Neural progenitor cell (in vitro differentiated cells): ENCODE measurements at regions not wholly inside any gene's neighbourhood (a gene's known extent, or its start where the extent isn't known, plus 50 kb on each side); places are given as distances from the start of the nearest gene placed in this dataset.
"Not testable (repeated sequence)": the region's sequence is repeated elsewhere in the genome, so short reads cannot be mapped to it uniquely, and the experiment has no call there.

Experiments
- DNase-seq: peaks from one replicate; pipeline ENCODE4 v3.0.0-alpha.2; 2016; ENCODE audit warnings: low spot score
- H2AFZ ChIP-seq: fragments of 200-600 bp; sonication (generic); replicated peaks from 2 replicates; pipeline ENCODE4 v1.6.1; 2016; ENCODE audit warnings: antibody characterized with exemption
- H3F3A ChIP-seq: fragments of 200-600 bp; sonication (generic); 2 replicates; pipeline ENCODE4 v1.6.1; 2016; ENCODE audit warnings: antibody characterized with exemption, low read depth
- H3K27ac ChIP-seq: fragments of 200-600 bp; sonication (generic); 2 replicates; pipeline ENCODE4 v1.5.1; 2016; ENCODE audit warnings: mild to moderate bottlenecking
- H3K27me3 ChIP-seq: fragments of 200-600 bp; sonication (generic); 2 replicates; pipeline ENCODE4 v1.6.1; 2016; ENCODE audit warnings: mild to moderate bottlenecking, moderate library complexity
- H3K36me3 ChIP-seq: fragments of 200-600 bp; sonication (generic); 2 replicates; pipeline ENCODE4 v1.5.1; 2016
- H3K4me1 ChIP-seq: fragments of 200-600 bp; sonication (generic); 2 replicates; pipeline ENCODE4 v1.6.1; 2016; ENCODE audit warnings: mixed run types
- H3K4me2 ChIP-seq: fragments of 200-600 bp; sonication (generic); 2 replicates; pipeline ENCODE4 v1.6.1; 2016
- H3K4me3 ChIP-seq: fragments of 200-600 bp; sonication (generic); 2 replicates; pipeline ENCODE4 v1.5.1; 2016
- H3K79me2 ChIP-seq: fragments of 200-600 bp; sonication (generic); 2 replicates; pipeline ENCODE4 v1.6.1; 2016; ENCODE audit warnings: low read depth
- H3K9ac ChIP-seq: fragments of 200-600 bp; sonication (generic); 2 replicates; pipeline ENCODE4 v1.6.1; 2016
- H3K9me3 ChIP-seq: fragments of 200-600 bp; sonication (generic); 2 replicates; pipeline ENCODE4 v1.5.1; 2016; ENCODE audit warnings: low read depth
- H4K20me1 ChIP-seq: fragments of 200-600 bp; sonication (generic); 2 replicates; pipeline ENCODE4 v1.6.1; 2016; ENCODE audit warnings: low read depth
- H3K27ac Mint-ChIP-seq: 3 replicates; pipeline ENCODE4 v1.8.0; 2021; ENCODE audit warnings: mixed read lengths
- H3K27me3 Mint-ChIP-seq: 2 replicates; pipeline ENCODE4 v1.8.0; 2022; ENCODE audit warnings: low read depth, mild to moderate bottlenecking, inconsistent platforms, moderate library complexity, mixed read lengths; ENCODE audit not compliant: insufficient read depth
- H3K36me3 Mint-ChIP-seq: 3 replicates; pipeline ENCODE4 v1.8.0; 2021; ENCODE audit warnings: mixed read lengths
- H3K4me1 Mint-ChIP-seq: 3 replicates; pipeline ENCODE4 v1.8.0; 2021; ENCODE audit warnings: mixed read lengths
- H3K4me3 Mint-ChIP-seq: 3 replicates; pipeline ENCODE4 v1.8.0; 2021; ENCODE audit warnings: mild to moderate bottlenecking, moderate library complexity, mixed read lengths
- H3K9me3 Mint-ChIP-seq: 3 replicates; pipeline ENCODE4 v1.8.0; 2020; ENCODE audit warnings: mixed read lengths
- EZH2 ChIP-seq: fragments of 200-600 bp; sonication (generic); IDR thresholded peaks from 2 replicates; pipeline ENCODE4 v1.6.1; 2017; ENCODE audit warnings: antibody characterized with exemption, mild to moderate bottlenecking, moderate library complexity
- EZH2phosphoT487 ChIP-seq: fragments of 200-600 bp; sonication (generic); IDR thresholded peaks from 2 replicates; pipeline ENCODE4 v1.6.1; 2017; ENCODE audit warnings: antibody characterized with exemption
- TF ChIP-seq, protein P1 (sequence below): fragments of 200-600 bp; sonication (generic); IDR thresholded peaks from 2 replicates; pipeline ENCODE4 v1.5.1; 2017; ENCODE audit warnings: antibody characterized with exemption, mild to moderate bottlenecking

DNA sequence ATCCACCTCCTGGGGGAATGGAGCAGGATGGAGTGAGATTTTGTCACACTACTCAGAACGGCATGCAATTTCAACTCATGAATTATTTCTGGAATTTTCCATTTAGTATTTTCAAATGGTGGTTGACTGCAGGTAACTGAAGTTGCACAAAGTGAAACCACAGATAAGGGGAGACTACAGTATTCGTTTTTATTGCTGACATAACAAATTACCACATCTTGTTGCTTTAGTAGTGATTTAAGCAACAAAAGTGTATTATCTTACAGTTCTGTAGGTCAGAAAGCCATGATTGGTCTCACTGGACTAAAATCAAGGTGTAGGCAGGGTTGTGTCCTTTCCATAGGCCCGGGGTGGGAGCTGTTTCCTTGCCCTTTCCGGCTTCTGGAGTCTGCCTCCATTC, 133.4 kb upstream of the B3GAT2 start:
- no peaks in the 10 kb centered on the region for H3K27me3 ChIP-seq
- H3K9me3 ChIP-seq, result no peaks in the 10 kb centered on the region

DNA sequence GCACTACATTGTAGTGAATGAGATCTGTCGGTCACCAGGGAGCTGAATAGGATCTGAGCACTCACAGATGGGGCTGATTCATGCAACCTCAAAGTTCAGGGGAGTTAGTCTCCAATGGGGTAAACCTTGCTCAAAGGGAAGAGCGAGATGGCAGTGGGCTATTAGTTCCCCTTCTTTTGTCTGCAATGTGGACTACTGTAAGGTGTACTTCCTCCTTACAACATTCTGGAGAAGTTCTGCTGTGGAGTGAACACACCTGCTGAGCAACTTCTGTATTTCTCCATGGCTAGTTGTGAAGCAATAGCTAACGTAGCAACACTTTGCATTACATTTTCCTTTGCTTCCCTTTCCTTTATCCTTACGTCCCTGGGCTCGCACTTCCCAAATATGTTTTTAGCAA, 134.3 kb upstream of the B3GAT2 start:
- H3K4me1 ChIP-seq, result no peaks in the 10 kb centered on the region
- Mint-ChIP-seq H3K27ac (no peak overlapping the region), H3K4me1 (no peaks in the 10 kb centered on the region), H3K9me3 (no peaks in the 10 kb centered on the region), H3K27me3 (no peaks in the 10 kb centered on the region), H3K36me3 (no peaks in the 10 kb centered on the region), H3K4me3 (no peak overlapping the region)
- no peak overlapping the region for H3K4me2 ChIP-seq
- no peak overlapping the region for H3K4me3 ChIP-seq
- no peaks in the 10 kb centered on the region for H4K20me1 ChIP-seq
- no peaks in the 10 kb centered on the region for H3K36me3 ChIP-seq
- no peak for TF ChIP-seq EZH2phosphoT487
- H3K27ac ChIP-seq, result no peak overlapping the region
- H3K9ac ChIP-seq, result no peak overlapping the region
- no peaks in the 10 kb centered on the region for H3K79me2 ChIP-seq
- DNase-seq, result no peak
- H3K9me3 ChIP-seq, result no peaks in the 10 kb centered on the region
- H3F3A ChIP-seq, result no peaks in the 10 kb centered on the region
- H2AFZ ChIP-seq, result no peak overlapping the region
- H3K27me3 ChIP-seq, result no peaks in the 10 kb centered on the region

More for the DNA sequence above, 133.4 kb upstream of the B3GAT2 start:
- Histone ChIP-seq H2AFZ (no peak overlapping the region), H3K4me2 (no peak overlapping the region), H3K27ac (no peak overlapping the region), H3K4me3 (no peak overlapping the region), H3F3A (no peaks in the 10 kb centered on the region), H3K36me3 (no peaks in the 10 kb centered on the region), H4K20me1 (no peaks in the 10 kb centered on the region), H3K79me2 (no peaks in the 10 kb centered on the region), H3K9ac (no peak overlapping the region), H3K4me1 (no peaks in the 10 kb centered on the region)
- Mint-ChIP-seq H3K9me3 (no peaks in the 10 kb centered on the region), H3K4me1 (no peaks in the 10 kb centered on the region), H3K27me3 (no peaks in the 10 kb centered on the region), H3K4me3 (no peak overlapping the region), H3K27ac (no peak overlapping the region), H3K36me3 (no peaks in the 10 kb centered on the region)
- TF ChIP-seq EZH2 (no peak), EZH2phosphoT487 (no peak)
- TF ChIP-seq, protein P1, sequence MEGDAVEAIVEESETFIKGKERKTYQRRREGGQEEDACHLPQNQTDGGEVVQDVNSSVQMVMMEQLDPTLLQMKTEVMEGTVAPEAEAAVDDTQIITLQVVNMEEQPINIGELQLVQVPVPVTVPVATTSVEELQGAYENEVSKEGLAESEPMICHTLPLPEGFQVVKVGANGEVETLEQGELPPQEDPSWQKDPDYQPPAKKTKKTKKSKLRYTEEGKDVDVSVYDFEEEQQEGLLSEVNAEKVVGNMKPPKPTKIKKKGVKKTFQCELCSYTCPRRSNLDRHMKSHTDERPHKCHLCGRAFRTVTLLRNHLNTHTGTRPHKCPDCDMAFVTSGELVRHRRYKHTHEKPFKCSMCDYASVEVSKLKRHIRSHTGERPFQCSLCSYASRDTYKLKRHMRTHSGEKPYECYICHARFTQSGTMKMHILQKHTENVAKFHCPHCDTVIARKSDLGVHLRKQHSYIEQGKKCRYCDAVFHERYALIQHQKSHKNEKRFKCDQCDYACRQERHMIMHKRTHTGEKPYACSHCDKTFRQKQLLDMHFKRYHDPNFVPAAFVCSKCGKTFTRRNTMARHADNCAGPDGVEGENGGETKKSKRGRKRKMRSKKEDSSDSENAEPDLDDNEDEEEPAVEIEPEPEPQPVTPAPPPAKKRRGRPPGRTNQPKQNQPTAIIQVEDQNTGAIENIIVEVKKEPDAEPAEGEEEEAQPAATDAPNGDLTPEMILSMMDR, result no peak
- no peak for DNase-seq

DNA sequence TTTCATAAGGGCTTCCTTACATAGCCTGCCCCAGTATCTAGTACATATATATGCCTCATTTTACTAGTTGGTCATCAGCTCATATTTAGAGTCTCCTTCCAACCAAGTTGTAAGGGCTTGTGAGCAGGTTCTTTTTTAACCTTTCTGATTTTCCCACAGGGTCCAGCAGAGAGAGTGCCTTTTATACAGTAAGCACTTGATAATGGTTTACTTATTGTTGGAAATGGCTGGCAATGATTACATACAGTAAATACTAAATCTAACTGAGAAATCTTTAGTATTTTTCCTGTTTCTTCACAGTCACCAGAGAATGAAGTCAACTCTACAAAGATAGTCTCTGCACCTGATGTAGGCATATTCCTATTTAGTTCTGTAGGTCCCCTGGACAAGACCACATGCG, 135.1 kb upstream of the B3GAT2 start:
- no peaks in the 10 kb centered on the region for H3K4me1 ChIP-seq
- H3K36me3 ChIP-seq, result no peaks in the 10 kb centered on the region
- Mint-ChIP-seq H3K4me1 (no peaks in the 10 kb centered on the region), H3K4me3 (no peak overlapping the region), H3K9me3 (no peaks in the 10 kb centered on the region), H3K36me3 (no peaks in the 10 kb centered on the region), H3K27me3 (no peaks in the 10 kb centered on the region), H3K27ac (no peak overlapping the region)
- H2AFZ ChIP-seq, result no peak overlapping the region
- H3K4me2 ChIP-seq, result no peak overlapping the region
- H4K20me1 ChIP-seq, result no peaks in the 10 kb centered on the region
- TF ChIP-seq EZH2phosphoT487 (no peak), EZH2 (no peak)
- TF ChIP-seq, protein P1, result no peak
- no peak overlapping the region for H3K4me3 ChIP-seq
- DNase-seq, result no peak
- H3K9me3 ChIP-seq, result no peaks in the 10 kb centered on the region
- no peak overlapping the region for H3K27ac ChIP-seq
- no peaks in the 10 kb centered on the region for H3F3A ChIP-seq
- H3K79me2 ChIP-seq, result no peaks in the 10 kb centered on the region
- no peaks in the 10 kb centered on the region for H3K27me3 ChIP-seq
- no peak overlapping the region for H3K9ac ChIP-seq

DNA sequence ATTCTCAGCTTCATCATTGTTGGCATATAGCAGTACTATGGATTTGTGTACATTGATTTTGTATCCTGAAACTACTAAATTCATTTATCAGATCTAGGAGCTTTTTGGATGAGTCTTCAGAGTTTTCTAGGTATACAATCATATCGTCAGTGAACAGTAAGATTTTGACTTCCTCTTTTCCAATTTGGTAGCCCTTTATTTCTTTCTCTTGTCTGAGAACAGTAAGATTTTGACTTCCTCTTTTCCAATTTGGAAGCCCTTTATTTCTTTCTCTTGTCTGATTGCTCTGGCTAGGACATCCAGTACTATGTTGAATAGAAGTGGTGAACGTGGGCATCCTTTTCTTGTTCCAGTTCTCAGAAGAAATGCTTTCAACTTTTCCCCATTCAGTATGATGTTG, 140.4 kb upstream of the B3GAT2 start:
- not testable (repeated sequence) for H4K20me1 ChIP-seq, H3K9me3 ChIP-seq, H3K79me2 ChIP-seq, H3K27me3 Mint-ChIP-seq, H3K27me3 ChIP-seq, H2AFZ ChIP-seq, H3K36me3 Mint-ChIP-seq, H3K9ac ChIP-seq, H3K4me3 ChIP-seq, H3K4me1 ChIP-seq, H3K4me2 ChIP-seq, H3K4me1 Mint-ChIP-seq, H3K27ac Mint-ChIP-seq, H3F3A ChIP-seq, H3K27ac ChIP-seq, DNase-seq, H3K36me3 ChIP-seq, H3K4me3 Mint-ChIP-seq
- peaks cover 19% of the 10 kb centered on the region for H3K9me3 Mint-ChIP-seq
